ENCODE measurements at regions not wholly inside any gene's neighbourhood (a gene's known extent, or its start where the extent isn't known, plus 50 kb on each side); places are given as distances from the start of the nearest gene placed in this dataset.

GRCh38 chr15:81471151-81471550, 97.1 kb upstream of the TMC3 start:
- no peak for DNase-seq

- DNase-seq: no peak
Measured at GRCh38 chr15:81469154-81469553, 95.1 kb upstream of the TMC3 start.

- no peak for DNase-seq
Measured at GRCh38 chr15:81466741-81467140, 92.7 kb upstream of the TMC3 start.

GRCh38 chr15:81454024-81454423, 80.0 kb upstream of the TMC3 start:
- no peak for DNase-seq

DNA sequence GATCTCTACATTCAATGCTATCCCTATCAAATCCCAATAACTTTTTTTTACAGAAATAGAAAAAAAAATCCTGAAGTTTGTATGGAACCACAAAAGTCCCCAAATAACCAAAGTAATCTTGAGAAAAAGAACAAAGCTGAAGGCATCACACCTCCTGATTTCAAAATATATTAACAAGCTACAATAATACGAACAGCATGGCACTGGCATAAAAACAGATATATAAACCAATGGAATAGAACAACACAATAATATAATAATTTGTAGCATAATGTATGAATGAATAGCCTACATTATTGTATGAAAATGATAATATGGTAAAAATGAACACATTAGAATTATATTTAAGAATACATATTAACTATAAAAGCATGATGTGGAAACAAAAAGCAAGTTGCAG, 76.7 kb upstream of the TMC3 start:
- no peak for DNase-seq

DNA sequence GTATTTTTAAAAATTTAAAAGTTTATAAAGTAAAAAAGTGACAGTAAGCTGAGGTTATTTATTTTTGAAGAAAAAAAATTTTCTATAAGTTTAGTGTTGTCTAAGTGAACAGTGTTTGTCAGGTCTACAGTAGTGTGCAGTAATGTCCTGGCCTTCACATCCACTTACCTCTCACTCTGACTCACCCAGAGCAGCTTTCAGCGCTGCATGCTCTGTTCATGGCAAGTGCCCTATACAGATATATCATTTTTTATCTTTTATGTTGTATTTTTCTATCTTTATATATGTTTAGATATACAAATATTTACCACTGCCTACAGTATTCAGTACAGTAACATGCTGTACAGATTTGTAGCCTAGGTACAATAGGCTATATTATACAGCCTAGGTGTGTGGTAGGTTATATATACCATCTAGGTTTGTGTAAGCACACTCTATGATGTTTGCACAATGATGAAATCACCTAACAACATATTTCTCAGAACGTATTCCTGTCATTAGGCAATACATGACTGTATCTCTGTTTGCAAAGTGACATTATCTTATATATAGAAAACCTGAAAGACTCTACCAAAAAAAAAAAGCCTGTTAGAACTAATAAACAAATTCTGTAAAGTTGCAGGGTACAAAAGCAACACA, 75.9 kb upstream of the TMC3 start:
- DNase-seq: no peak

DNA sequence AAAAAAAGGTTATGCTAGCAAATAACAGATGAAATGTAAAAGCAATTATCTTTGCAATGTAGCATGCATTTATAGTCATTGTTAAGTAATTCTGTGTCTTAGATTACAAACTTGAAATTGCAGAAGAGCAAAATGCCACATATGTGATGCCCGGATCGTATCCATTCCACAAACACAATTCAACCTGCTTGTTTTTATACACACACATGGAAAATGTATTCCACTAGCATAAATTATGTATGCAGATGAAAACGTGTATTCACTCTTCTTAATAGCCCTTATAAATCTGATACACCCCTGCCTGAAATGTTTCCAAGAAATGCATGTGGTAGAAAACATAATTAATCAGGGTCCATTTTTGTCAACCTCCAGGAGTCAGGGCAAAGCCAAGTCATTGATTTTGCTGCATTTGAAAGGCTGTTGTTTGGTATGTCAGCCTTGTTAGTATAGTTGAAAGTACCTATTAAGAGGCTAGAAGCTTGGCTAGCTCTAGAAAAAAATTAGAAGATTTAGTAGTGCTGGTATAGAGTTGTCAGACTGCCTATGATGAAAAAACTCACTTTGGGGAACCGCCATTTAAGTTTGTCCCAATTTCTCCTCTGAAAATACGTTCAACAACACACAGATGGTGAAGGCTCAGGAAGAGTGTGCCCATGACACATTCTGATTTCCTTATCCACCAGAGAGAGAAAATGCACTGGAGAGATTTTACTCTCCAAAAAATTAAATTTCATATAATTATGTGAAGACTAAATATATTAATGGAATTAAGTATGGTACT, 69.2 kb upstream of the TMC3 start:
- DNase-seq: no peak

- DNase-seq: no peak
Measured at GRCh38 chr15:81442454-81442853, 68.4 kb upstream of the TMC3 start.

DNA sequence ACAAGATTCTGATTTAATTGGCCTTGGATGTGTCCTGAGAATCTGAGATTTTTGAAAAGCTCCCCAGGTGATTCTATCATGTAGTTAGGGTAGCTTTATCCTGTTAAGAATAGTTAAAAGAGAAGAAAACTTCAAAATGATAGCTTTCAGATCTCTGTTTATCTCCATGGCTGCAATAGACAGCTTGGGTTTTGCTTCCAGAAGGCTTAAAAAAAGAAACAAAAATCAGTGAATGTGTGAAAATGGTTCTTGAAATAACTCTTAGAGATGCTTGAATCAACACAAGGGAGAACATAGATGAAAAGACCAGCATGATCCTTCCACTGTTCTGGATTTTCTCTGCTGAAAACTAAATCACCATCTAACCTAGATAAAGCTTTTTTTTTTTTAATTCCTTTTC, 60.8 kb upstream of the TMC3 start:
- DNase-seq: no peak

DNA sequence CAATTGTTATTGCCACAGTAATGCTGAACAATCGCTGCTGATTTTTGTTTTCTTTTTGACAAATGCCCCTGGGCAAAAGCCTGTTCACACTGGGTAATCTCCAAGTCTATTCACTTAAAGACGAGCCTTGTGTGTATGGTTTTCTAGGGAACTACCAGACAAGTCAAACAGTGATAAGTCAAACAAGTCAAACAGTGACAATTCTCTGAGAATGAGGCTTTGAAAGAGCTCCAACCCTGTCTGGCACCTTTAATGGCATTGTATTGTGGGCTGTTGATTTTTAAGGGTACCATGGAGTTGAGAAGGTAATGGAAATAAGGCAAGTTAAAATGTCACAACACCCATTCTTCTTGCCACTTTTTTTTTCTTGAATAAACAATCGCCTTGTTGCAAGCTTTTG, 59.4 kb upstream of the TMC3 start:
- DNase-seq: no peak

DNA sequence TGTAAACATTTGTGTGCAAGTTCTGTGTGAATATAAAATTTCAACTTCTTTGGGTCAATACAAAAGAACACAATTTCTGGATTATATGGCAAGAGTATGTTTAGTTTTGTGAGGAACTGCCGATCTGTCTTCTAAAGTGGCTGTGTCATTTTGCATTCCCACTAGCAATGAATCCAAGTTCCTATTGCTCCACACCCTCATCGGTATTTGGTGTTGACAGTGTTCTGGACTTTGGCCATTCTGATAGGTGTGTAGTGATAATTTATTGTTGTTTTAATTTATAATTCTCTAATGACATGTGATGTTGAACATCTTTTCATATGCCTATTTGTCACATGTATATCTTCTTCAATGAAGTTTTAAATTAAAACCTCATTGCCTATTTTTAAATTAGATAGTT, 58.2 kb upstream of the TMC3 start:
- DNase-seq: no peak

DNA sequence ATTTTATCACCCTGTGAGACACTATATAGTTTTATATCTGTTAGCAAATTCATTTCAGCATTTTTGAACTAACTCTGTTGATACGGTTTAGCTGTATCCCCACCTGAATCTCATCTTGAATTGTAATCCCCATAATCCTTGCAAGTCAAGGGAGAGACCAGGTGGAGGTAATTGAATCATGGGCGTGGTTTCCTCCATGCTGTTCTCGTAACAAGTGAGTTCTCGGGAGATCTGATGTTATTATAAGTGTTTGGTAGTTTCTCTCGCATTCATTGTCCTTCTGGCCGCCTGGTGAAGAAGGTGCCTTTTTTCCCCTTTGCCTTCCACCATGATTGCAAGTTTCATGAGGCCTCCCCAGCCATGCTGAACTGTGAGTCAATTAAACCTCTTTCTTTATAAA, 53.2 kb upstream of the TMC3 start:
- no peak for DNase-seq

DNA sequence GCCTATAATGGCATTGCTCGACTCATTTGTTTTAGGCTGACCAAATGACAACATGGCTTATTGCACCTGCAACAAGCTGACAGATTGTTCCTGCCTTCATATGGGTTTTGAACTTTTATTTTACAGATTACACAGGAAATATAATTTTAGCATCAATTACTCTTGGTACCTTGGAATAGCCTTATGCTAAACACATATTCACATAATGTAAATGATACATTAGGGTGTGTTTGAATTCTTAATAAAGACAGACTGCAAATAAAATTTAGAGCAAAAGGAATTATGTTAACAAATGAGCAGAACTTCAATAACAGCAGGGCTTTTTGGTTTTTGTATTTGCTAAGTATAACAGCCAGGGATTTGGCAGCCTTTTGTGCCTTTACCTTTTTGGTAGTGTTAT, 51.9 kb upstream of the TMC3 start:
- DNase-seq: no peak

Data from activated T-cell treated with anti-CD3 and anti-CD28 coated beads for 4 hours (primary cell).